NAMALWA (cell line): ENCODE measurements at regions not wholly inside any gene's neighbourhood (a gene's known extent, or its start where the extent isn't known, plus 50 kb on each side); places are given as distances from the start of the nearest gene placed in this dataset.

ENCODE experiments used
- DNase-seq: peaks from one replicate; pipeline ENCODE4 v3.0.0-alpha.2; 2015; ENCODE audit warnings: low spot score

GRCh38 chr6:16078064-16078463 lies 50.8 kb upstream of the MYLIP start:
- DNase-seq: no peak

DNA sequence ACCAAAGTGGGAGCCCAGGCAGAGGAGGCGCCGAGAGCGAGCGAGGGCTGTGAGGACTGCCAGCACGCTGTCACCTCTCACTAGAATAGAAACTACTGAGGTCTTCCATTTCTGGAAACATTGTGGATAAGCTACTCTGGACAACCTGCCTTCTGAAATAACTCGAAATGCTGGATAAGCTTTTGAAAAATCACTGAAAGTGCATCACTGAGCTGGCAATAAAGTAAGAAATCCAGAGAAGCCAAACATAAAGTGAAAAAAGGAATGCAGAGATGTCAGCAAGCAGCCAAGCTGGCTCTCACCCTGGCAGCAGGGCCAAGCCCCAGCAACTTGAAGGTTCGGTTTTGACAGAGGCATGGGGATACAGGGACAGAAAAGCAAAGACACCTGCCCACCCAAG lies 59.2 kb upstream of the MYLIP start:
- DNase-seq: no peak

- DNase-seq: no peak
Measured at GRCh38 chr6:16069222-16069621, 59.7 kb upstream of the MYLIP start.

- no peak for DNase-seq
Measured at GRCh38 chr6:16067568-16067967, 61.3 kb upstream of the MYLIP start.

DNA sequence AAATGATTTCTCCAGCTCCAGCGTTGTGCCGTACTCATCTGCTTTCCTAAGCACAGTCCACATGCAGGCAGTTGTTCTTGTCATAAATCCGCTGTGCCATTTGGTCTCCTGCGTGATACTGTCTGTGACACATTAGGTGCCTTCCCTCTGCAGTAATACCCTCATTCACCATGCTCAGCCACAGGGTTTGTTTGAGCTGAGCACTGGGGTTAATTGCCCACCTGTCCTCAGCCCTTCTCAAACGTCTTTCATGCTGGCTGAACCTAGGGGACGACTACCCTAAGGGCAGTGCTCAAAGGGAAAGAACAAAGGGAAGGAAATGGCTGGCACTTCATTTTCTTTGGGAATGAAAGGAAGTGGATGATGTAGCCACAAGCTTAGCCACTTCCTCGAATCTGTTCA lies 64.2 kb upstream of the MYLIP start:
- DNase-seq: no peak

DNA sequence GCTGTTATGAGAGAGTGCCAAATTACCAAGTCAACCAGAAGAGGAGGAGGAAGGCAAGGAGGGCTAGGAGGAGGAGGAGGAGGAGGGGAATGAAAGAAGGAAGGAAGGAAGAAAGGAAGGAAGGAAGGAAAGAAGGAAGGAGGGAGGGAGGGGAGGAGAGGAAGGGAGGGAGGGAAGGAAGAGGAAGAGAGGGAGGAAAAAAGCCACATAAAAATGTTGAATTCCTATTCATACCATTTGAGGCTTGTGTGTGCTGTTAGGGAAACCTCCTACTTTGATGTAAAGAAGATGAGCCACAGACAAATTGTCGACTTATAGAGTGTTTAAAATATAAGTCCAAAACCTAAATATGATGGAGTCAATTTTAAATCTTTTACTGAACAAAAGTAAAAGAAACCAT lies 65.3 kb upstream of the MYLIP start:
- no peak for DNase-seq

GRCh38 chr6:16061818-16062217 lies 67.1 kb upstream of the MYLIP start:
- no peak for DNase-seq

DNA sequence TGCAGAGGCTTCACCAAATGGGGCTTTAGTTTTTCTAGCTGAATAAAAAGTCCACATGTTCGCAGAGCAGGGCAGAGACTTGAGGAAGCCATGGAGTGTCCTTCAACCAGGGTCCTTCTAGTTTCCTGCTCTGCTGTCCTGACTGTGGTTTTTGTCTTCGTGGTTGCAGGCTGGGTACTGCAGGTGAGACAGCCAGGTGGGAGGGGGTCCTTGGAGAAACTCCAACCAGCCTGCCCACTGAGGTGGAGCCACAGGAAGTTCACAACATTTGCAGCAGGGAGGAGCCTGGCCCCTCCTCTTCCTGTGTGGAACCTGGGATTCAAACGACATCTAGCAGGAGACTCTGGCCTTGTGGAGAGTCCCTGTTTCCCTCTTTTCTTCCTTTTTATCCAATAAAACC lies 68.8 kb upstream of the MYLIP start:
- DNase-seq: no peak

- no peak for DNase-seq
Measured at GRCh38 chr6:16059496-16059895, 69.4 kb upstream of the MYLIP start.

DNA sequence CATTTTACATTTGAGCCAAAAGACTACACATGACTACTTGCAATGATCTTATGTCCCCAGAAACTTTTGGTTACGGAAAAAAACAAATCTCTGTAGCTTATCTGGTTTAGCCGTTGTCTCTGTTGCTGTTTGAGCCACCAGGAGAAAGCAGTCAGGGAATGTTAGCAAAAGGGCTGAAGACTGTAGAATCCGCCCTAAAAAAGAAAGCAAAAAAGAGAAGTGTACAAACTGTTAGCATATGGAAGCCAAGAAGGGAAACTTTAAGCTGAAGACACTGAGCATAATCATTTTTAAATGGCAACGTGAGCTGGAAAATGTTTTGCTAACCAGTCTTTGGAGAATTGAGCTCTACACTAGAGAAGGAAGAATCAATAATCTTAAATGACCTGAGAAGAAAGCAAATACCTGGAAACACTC lies 69.9 kb upstream of the MYLIP start:
- no peak for DNase-seq

DNA sequence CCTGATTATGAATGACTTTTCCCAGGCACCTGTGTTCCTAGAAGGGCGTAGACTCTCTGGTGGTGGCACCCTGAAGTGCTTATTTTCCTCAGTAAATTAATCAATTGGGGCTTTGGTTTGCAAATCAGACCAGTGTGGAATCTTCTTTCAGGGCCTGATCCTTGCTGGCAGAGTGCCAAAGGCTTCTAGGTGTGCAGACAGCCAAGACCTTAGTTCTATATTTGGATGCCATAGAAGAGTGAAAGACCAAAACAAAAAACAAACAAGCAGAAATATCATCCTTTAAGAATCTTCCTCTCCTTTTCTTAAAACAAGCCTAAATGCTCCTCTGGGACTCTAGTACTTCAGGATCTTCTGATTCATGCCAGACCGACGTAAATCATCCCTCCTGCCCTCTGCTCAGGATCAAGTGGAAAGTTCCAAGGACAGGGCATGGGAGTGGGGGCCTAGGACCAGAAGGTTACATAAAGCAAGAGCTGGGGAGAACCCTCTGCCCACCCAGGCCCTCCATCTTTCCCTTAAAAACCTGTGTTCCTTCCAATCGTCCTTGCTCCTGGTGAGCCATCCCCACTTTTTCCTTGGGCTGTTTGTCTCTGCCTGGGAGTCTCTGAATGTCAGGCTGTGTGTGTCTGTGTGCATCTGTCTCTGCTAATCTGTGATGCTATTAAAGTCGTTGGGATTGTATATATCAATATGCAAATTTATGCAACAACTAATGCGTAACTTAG lies 70.5 kb upstream of the MYLIP start:
- no peak for DNase-seq

GRCh38 chr6:16057446-16057845 lies 71.4 kb upstream of the MYLIP start:
- DNase-seq: no peak

GRCh38 chr6:16056263-16056870 lies 72.5 kb upstream of the MYLIP start:
- no peak for DNase-seq

- no peak for DNase-seq
Measured at GRCh38 chr6:16055852-16056251, 73.0 kb upstream of the MYLIP start.

- DNase-seq: no peak
Measured at GRCh38 chr6:16049168-16049567, 79.7 kb upstream of the MYLIP start.

GRCh38 chr6:16048221-16048620 lies 80.7 kb upstream of the MYLIP start:
- DNase-seq: no peak

DNA sequence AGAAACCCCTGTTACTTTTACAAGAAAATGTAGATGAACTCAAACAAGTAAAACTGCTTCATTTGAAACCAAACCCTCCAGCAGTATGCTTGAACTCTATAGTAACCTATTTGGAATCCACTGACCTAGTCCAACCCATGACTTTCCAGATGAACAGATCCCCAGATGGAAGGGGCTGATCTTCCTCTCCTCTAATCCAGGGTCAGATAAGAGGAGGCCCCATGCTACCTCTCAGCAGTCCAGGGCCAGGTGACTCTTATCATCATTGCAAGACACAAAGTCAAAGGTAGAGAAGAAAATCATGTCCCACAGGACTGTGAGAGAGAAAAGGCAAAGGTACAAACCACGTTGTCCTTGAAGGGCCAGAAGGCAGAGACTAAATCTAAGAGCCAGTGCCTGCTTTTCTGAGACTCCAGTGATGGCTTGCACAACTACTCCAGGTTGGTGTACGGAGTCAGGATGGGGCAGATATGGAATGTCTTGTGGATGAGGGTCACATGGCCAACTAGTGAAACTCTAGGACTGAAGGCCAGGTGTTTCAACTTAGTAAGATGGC lies 81.4 kb upstream of the MYLIP start:
- DNase-seq: no peak

DNA sequence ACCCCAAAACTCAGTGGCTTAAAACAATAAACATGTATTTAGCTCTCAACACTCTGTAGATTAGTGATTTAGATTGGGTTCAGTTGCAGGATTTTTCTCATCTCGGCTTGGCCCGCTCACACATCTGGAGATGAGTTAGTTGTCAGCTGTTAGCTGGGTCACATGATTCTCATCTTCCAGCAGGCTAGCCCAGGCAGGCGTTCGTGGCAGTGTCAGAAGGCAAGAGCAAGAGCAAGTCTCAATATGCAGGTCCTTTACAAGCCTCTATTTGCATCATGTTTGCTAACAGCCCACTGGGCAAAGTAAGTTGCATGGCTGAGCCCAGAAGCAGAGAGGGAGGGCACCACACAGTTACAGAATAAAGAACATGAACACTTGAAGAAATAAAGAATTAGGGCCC lies 83.6 kb upstream of the MYLIP start:
- DNase-seq: no peak

GRCh38 chr6:16044211-16044643 lies 84.7 kb upstream of the MYLIP start:
- no peak for DNase-seq

DNA sequence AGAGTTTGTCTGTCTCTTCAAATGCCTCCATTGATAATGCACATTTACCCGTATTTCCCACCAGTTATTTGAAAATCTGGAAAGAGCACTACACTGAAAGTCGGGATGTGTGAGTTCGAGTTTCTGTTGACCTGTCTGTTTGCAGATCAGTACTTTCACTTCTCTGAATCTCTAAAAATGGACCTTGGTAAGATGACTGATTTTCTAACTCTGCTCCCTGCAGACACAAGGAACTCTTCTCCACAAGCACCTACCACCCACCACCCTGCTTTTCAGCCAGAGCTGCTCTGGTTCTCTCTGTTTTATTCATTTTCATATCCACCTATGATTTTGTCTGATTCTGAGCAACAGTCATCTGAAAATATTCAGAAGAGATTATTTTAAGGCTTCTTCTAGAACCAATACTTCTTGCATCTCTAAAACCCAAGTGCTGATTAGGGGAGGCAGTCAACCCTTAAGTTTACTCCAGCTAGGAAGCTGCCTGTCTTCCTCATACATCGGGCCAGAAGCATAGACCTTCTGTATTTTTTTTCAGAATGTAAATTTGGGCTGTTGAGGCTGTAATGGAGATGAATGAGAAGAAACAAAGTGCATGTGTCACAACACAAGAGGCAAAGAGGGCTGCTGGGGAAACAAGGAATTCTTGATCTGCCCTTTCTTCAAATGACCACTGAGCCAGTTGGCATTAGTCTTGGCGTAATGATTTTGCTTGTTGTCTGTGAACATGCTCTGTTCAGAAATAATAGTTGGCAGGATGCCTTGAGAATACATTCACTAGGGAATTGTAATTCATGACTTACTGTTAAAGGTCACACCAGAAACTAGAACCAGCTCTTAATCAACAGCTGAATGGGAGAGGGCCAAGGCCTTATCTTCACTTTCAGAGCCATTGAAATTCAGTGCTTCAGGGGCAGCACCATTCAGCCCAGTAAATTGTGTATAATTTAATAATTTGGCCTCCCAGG lies 85.4 kb upstream of the MYLIP start:
- peak; percentile 25 for DNase-seq

GRCh38 chr6:16042751-16043150 lies 86.1 kb upstream of the MYLIP start:
- no peak for DNase-seq

GRCh38 chr6:16041327-16041726 lies 87.6 kb upstream of the MYLIP start:
- no peak for DNase-seq

GRCh38 chr6:16040628-16040974 lies 88.3 kb upstream of the MYLIP start:
- DNase-seq: no peak
